Heart right ventricle (tissue), 16 donors: ENCODE measurements at regions not wholly inside any gene's neighbourhood (a gene's known extent, or its start where the extent isn't known, plus 50 kb on each side); places are given as distances from the start of the nearest gene placed in this dataset.
"Not testable (repeated sequence)": the region's sequence is repeated elsewhere in the genome, so short reads cannot be mapped to it uniquely, and the experiment has no call there.

Experiments used
- ATAC-seq, 8 donors: fragments of 200-7000 bp; cut with Tn5 transposase; one replicate each; pipeline ENCODE4 v1.9.1; 2020; ENCODE audit warnings: mild to moderate bottlenecking in 8 of 8, moderate library complexity in 8 of 8, moderate number of reproducible peaks in 1 of 8
- DNase-seq, 2 donors: peaks; one replicate each; pipeline ENCODE4 v3.0.0-alpha.2; 2020
- H3K27ac ChIP-seq, 10 donors: fragments of 200-600 bp; sonication (generic) in 2 of 10; one replicate each; pipeline versions ENCODE4 v1.5.0 to v1.8.0; 2020 to 2022; ENCODE audit warnings: mild to moderate bottlenecking in 3 of 10
- H3K27me3 ChIP-seq, 7 donors: fragments of 200-600 bp; one replicate each; pipeline ENCODE4 v1.8.0; 2021 to 2022; ENCODE audit warnings: mild to moderate bottlenecking in 2 of 7
- H3K36me3 ChIP-seq, 9 donors: fragments of 200-600 bp; sonication (generic) in 1 of 9; one replicate each; pipeline versions ENCODE4 v1.5.0 to v1.8.0; 2020 to 2022; ENCODE audit warnings: mild to moderate bottlenecking in 2 of 9
- H3K4me1 ChIP-seq, 9 donors: fragments of 200-600 bp; sonication (generic) in 1 of 9; one replicate each; pipeline versions ENCODE4 v1.5.0 to v1.8.0; 2020 to 2022; ENCODE audit warnings: mild to moderate bottlenecking in 4 of 9
- H3K4me3 ChIP-seq, 10 donors: fragments of 200-600 bp; sonication (generic) in 2 of 10; one replicate each; pipeline versions ENCODE4 v1.5.0 to v1.8.0; 2020 to 2022; ENCODE audit warnings: mild to moderate bottlenecking in 7 of 10, moderate library complexity in 2 of 10
- H3K9me3 ChIP-seq, 11 donors: fragments of 200-600 bp in 10 of 11; sonication (generic) in 2 of 11; one replicate each; pipeline versions ENCODE4 v1.5.0 to v1.8.0; 2013 to 2022; ENCODE audit warnings: mild to moderate bottlenecking in 2 of 11, control low read depth in 1 of 11, moderate library complexity in 1 of 11
- WGBS, 2 donors: extraction: QIAGEN DNeasy Blood & Tissue Kit; methylation state at CpG; one replicate each; pipeline ENCODE4 v1.1.7; 2013; ENCODE audit warnings: inconsistent platforms in 1 of 2; 5-methylcytosine and 5-hydroxymethylcytosine counted together
- intact Hi-C, 10 donors: fragments of 100-400 bp; cut with DNase I; formaldehyde crosslinking; loops; one replicate each; pipeline versions ENCODE4 v1.11.1 to v1.14.2; 2022
- TF ChIP-seq, protein P1 (sequence below), 9 donors: fragments of 200-600 bp; sonication (generic) in 2 of 9; IDR thresholded peaks; one replicate each; pipeline versions ENCODE4 v1.5.0 to v1.8.0; 2021 to 2022; ENCODE audit warnings: antibody characterized with exemption in 9 of 9, mild to moderate bottlenecking in 5 of 9, moderate library complexity in 1 of 9
- donor health status: Arrhythmogenic right ventricular cardiomyopathy.
- donor health status: ischemic (EF 13 %, LVEDD 7.1; RV severe dilation, severe dysfunction).
- donor health status: healthy with polysubstance abuse.
- donor health status: DM: no; HTN: yes; CAD: no.
- donor health status: DM: no; HTN: no; CAD: no.
- donor health status: ischemic (EF 25% LVEDD 6.9; RV normal size, moderate dysfunction).
- donor health status: ischemic (EF 25% LVEDD 5.7; RV mildly dilated, moderate dysfunction).
- donor health status: healthy.
- donor health status: DM: yes; HTN: yes; CAD: no.
- donor health status: Ischemic cardiomyopathy.
- donor health status: ischemic (EF 35%, LVEDD 5.7; RV mildly dilated, moderate dysfunction).
- donor health status: nonischemic (EF 11% LVEDD 7.7; RV severe dilation, severe dysfunction).
- donor health status: DM: yes; HTN: yes; CAD: no.
- donor health status: PGD.
- donor health status: ischemic (EF 29% LVEDD 5.4; RV normal size, mild dysfunction).
- donor health status: nonischemic (EF 23%, LVEDD 6.1; RV moderate dilation, normal function).

GRCh38 chr4:101649790-101650515, 140.6 kb upstream of the BANK1 start:
- TF ChIP-seq, protein P1, sequence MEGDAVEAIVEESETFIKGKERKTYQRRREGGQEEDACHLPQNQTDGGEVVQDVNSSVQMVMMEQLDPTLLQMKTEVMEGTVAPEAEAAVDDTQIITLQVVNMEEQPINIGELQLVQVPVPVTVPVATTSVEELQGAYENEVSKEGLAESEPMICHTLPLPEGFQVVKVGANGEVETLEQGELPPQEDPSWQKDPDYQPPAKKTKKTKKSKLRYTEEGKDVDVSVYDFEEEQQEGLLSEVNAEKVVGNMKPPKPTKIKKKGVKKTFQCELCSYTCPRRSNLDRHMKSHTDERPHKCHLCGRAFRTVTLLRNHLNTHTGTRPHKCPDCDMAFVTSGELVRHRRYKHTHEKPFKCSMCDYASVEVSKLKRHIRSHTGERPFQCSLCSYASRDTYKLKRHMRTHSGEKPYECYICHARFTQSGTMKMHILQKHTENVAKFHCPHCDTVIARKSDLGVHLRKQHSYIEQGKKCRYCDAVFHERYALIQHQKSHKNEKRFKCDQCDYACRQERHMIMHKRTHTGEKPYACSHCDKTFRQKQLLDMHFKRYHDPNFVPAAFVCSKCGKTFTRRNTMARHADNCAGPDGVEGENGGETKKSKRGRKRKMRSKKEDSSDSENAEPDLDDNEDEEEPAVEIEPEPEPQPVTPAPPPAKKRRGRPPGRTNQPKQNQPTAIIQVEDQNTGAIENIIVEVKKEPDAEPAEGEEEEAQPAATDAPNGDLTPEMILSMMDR (IDR thresholded peaks at IDR 0.05), result no peak
- H3K36me3 ChIP-seq, result no peaks in the 10 kb centered on the region
- DNase-seq (no peak), ATAC-seq (peak; percentile 36 to 64 (median 52))
- H3K4me1 ChIP-seq, result peaks cover 0 to 24% (median 8%) of the 10 kb centered on the region in 9 donors
- H3K9me3 ChIP-seq, result no peaks in the 10 kb centered on the region
- no peak overlapping the region for H3K4me3 ChIP-seq
- 52 to 61% methylated on average over 3 of the region's 3 CpGs for WGBS, 2 donors
- H3K27me3 ChIP-seq, result no peaks in the 10 kb centered on the region
- intact Hi-C loops, result loop anchor here in 2 of 10 donors (10.0 kb wide), 1 partner anchor 475 kb away; no protein-coding TSS in a partner anchor
- H3K27ac ChIP-seq, result peak overlapping the region in 5 of 10 donors; percentile 24 to 46 (median 30)

GRCh38 chr4:101647710-101648034, 142.9 kb upstream of the BANK1 start:
- H3K36me3 ChIP-seq, result no peaks in the 10 kb centered on the region
- no peak overlapping the region for H3K4me3 ChIP-seq
- H3K4me1 ChIP-seq, result peaks cover 0 to 24% (median 8%) of the 10 kb centered on the region in 9 donors
- no peak for DNase-seq
- ATAC-seq, result no peak
- intact Hi-C loops, result no loop called here
- no peak overlapping the region for H3K27ac ChIP-seq
- TF ChIP-seq, protein P1 (IDR thresholded peaks at IDR 0.05), result no peak
- no peaks in the 10 kb centered on the region for H3K27me3 ChIP-seq
- H3K9me3 ChIP-seq, result no peaks in the 10 kb centered on the region

GRCh38 chr4:101644516-101644915, 146.0 kb upstream of the BANK1 start:
- intact Hi-C loops, result no loop called here
- ATAC-seq (no peak), DNase-seq (no peak)
- H3K4me1 ChIP-seq, result peaks cover 0 to 2% (median 0%) of the 10 kb centered on the region in 9 donors
- no peak overlapping the region for H3K27ac ChIP-seq
- H3K27me3 ChIP-seq, result no peaks in the 10 kb centered on the region
- no peaks in the 10 kb centered on the region for H3K36me3 ChIP-seq
- TF ChIP-seq, protein P1 (IDR thresholded peaks at IDR 0.05), result no peak
- 88 to 90% methylated on average over 1 of the region's 1 CpG for WGBS, 2 donors
- no peak overlapping the region for H3K4me3 ChIP-seq
- H3K9me3 ChIP-seq, result no peaks in the 10 kb centered on the region

GRCh38 chr4:101643186-101643837, 147.2 kb upstream of the BANK1 start:
- DNase-seq (no peak), ATAC-seq (no peak)
- Histone ChIP-seq H3K36me3 (no peaks in the 10 kb centered on the region), H3K27ac (no peak overlapping the region), H3K4me3 (no peak overlapping the region), H3K9me3 (no peaks in the 10 kb centered on the region), H3K27me3 (no peaks in the 10 kb centered on the region), H3K4me1 (no peaks in the 10 kb centered on the region)
- intact Hi-C loops, result no loop called here
- TF ChIP-seq, protein P1 (IDR thresholded peaks at IDR 0.05), result no peak
- WGBS, 2 donors, result 77 to 82% methylated on average over 2 of the region's 2 CpGs

- DNase-seq, H3K9me3 ChIP-seq, ATAC-seq, H3K36me3 ChIP-seq, H3K27me3 ChIP-seq, H3K4me1 ChIP-seq, H3K27ac ChIP-seq, H3K4me3 ChIP-seq, intact Hi-C loops: not testable (repeated sequence)
- whole genome bisulfite sequencing, 2 donors, result 88% methylated on average over 3 of the region's 3 CpGs
Observed at GRCh38 chr4:101632766-101633165, 157.8 kb upstream of the BANK1 start.
